H9 (cell line): ENCODE measurements at regions not wholly inside any gene's neighbourhood (a gene's known extent, or its start where the extent isn't known, plus 50 kb on each side); places are given as distances from the start of the nearest gene placed in this dataset.

Experiments used
- DNase-seq: peaks from one replicate; pipeline ENCODE4 v3.0.0-alpha.2; 2017
- H2AFZ ChIP-seq: one replicate; pipeline ENCODE4 v1.6.1; 2013; ENCODE audit warnings: mild to moderate bottlenecking, low read length, control low read depth, moderate library complexity
- H2AK5ac ChIP-seq: 2 replicates; pipeline ENCODE4 v1.6.1; 2013; ENCODE audit warnings: low read length, control low read depth, mixed read lengths; ENCODE audit not compliant: insufficient read length
- H2BK120ac ChIP-seq: one replicate; pipeline ENCODE4 v1.6.1; 2013; ENCODE audit warnings: low read depth, mild to moderate bottlenecking, low read length, control low read depth, inconsistent platforms; ENCODE audit not compliant: poor library complexity, severe bottlenecking
- H2BK12ac ChIP-seq: 2 replicates; pipeline ENCODE4 v1.6.1; 2013; ENCODE audit warnings: low read length, control low read depth, mixed read lengths, low read depth; ENCODE audit not compliant: insufficient read length
- H2BK15ac ChIP-seq: 2 replicates; pipeline ENCODE4 v1.6.1; 2013; ENCODE audit warnings: low read depth, low read length, control low read depth
- H2BK20ac ChIP-seq: one replicate; pipeline ENCODE4 v1.6.1; 2013; ENCODE audit warnings: low read depth, mild to moderate bottlenecking, low read length, control low read depth, inconsistent platforms; ENCODE audit not compliant: poor library complexity, severe bottlenecking
- H2BK5ac ChIP-seq: 2 replicates; pipeline ENCODE4 v1.6.1; 2013; ENCODE audit warnings: low read length, control low read depth, mixed read lengths; ENCODE audit not compliant: insufficient read length
- H3K14ac ChIP-seq: 2 replicates; pipeline ENCODE4 v1.6.1; 2013; ENCODE audit warnings: low read length, control low read depth; ENCODE audit not compliant: insufficient read depth
- H3K18ac ChIP-seq: 2 replicates; pipeline ENCODE4 v1.6.1; 2013; ENCODE audit warnings: low read depth, mild to moderate bottlenecking, mixed read lengths, low read length, control low read depth; ENCODE audit not compliant: insufficient read length
- H3K23ac ChIP-seq: 2 replicates; pipeline ENCODE4 v1.6.1; 2013; ENCODE audit warnings: low read length, control low read depth, mixed read lengths, low read depth; ENCODE audit not compliant: insufficient read length
- H3K23me2 ChIP-seq: 2 replicates; pipeline ENCODE4 v1.6.1; 2013; ENCODE audit warnings: low read depth, mild to moderate bottlenecking, mixed read lengths, low read length, control low read depth; ENCODE audit not compliant: insufficient read length, poor library complexity, severe bottlenecking
- H3K27ac ChIP-seq: 2 replicates; pipeline ENCODE4 v1.5.1; 2013; ENCODE audit warnings: low read length, control low read depth, mixed read lengths, low read depth; ENCODE audit not compliant: insufficient read length
- H3K27me3 ChIP-seq: 2 replicates; pipeline ENCODE4 v1.6.1; 2013; ENCODE audit warnings: low read length, control low read depth, inconsistent platforms; ENCODE audit not compliant: insufficient read depth
- H3K4ac ChIP-seq: 2 replicates; pipeline ENCODE4 v1.6.1; 2013; ENCODE audit warnings: low read depth, mild to moderate bottlenecking, control low read depth, inconsistent platforms, low read length, moderate library complexity
- H3K4me1 ChIP-seq: 2 replicates; pipeline ENCODE4 v1.6.1; 2013; ENCODE audit warnings: low read length, control low read depth, inconsistent platforms; ENCODE audit not compliant: insufficient read depth
- H3K4me2 ChIP-seq: 2 replicates; pipeline ENCODE4 v1.6.1; 2013; ENCODE audit warnings: low read length, control low read depth, mixed read lengths; ENCODE audit not compliant: insufficient read length, insufficient read depth
- H3K56ac ChIP-seq: 2 replicates; pipeline ENCODE4 v1.6.1; 2013; ENCODE audit warnings: low read depth, mild to moderate bottlenecking, mixed read lengths, low read length, control low read depth; ENCODE audit not compliant: insufficient read length
- H3K79me1 ChIP-seq: 2 replicates; pipeline ENCODE4 v1.6.1; 2013; ENCODE audit warnings: low read depth, mild to moderate bottlenecking, moderate library complexity, low read length, control low read depth, inconsistent platforms; ENCODE audit not compliant: insufficient read depth, poor library complexity, severe bottlenecking
- H3K79me2 ChIP-seq: 2 replicates; pipeline ENCODE4 v1.6.1; 2013; ENCODE audit warnings: low read length, control low read depth, inconsistent platforms; ENCODE audit not compliant: insufficient read depth
- H3K9ac ChIP-seq: 2 replicates; pipeline ENCODE4 v1.6.1; 2013; ENCODE audit warnings: low read length, control low read depth, mixed read lengths; ENCODE audit not compliant: insufficient read length; ENCODE audit errors: extremely low read depth
- H3K9me3 ChIP-seq: one replicate; pipeline ENCODE4 v1.6.1; 2013; ENCODE audit warnings: low read depth, low read length, inconsistent platforms; ENCODE audit not compliant: control insufficient read depth
- H3T11ph ChIP-seq: one replicate; pipeline ENCODE4 v1.6.1; 2013; ENCODE audit warnings: mild to moderate bottlenecking, low read length, control low read depth, inconsistent platforms
- H4K20me1 ChIP-seq: one replicate; pipeline ENCODE4 v1.6.1; 2013; ENCODE audit not compliant: control insufficient read depth, insufficient read length, insufficient read depth
- H4K5ac ChIP-seq: 2 replicates; pipeline ENCODE4 v1.6.1; 2013; ENCODE audit warnings: low read depth, mild to moderate bottlenecking, mixed read lengths, low read length, control low read depth; ENCODE audit not compliant: insufficient read length
- H4K8ac ChIP-seq: replicated peaks from 2 replicates; pipeline ENCODE4 v1.6.1; 2013; ENCODE audit warnings: low read length, control low read depth, mixed read lengths, low read depth; ENCODE audit not compliant: insufficient read length
- H4K91ac ChIP-seq: 2 replicates; pipeline ENCODE4 v1.6.1; 2013; ENCODE audit warnings: low read depth, mild to moderate bottlenecking, moderate library complexity, mixed read lengths, low read length, control low read depth; ENCODE audit not compliant: insufficient read length
- H3K27ac Mint-ChIP-seq, 3 experiments: 2 replicates in 2 of 3; 3 replicates in 1 of 3; pipeline ENCODE4 v1.8.0; 2020 to 2021; ENCODE audit warnings: mixed read lengths in 3 of 3, mild to moderate bottlenecking in 1 of 3, moderate library complexity in 1 of 3
- H3K27me3 Mint-ChIP-seq: 2 replicates; pipeline ENCODE4 v1.8.0; 2021; ENCODE audit warnings: low read depth, mild to moderate bottlenecking, moderate library complexity, mixed read lengths
- H3K36me3 Mint-ChIP-seq, 3 experiments: 2 replicates in 2 of 3; 3 replicates in 1 of 3; pipeline ENCODE4 v1.8.0; 2020 to 2021; ENCODE audit warnings: low read depth in 3 of 3, mixed read lengths in 3 of 3; ENCODE audit not compliant: insufficient read depth in 1 of 3
- H3K4me1 Mint-ChIP-seq, 2 experiments: 2 replicates each; pipeline ENCODE4 v1.8.0; 2020; ENCODE audit warnings: mixed read lengths in 2 of 2
- H3K4me3 Mint-ChIP-seq, 2 experiments: 2 replicates in 1 of 2; 3 replicates in 1 of 2; pipeline ENCODE4 v1.8.0; 2020 to 2021; ENCODE audit warnings: mild to moderate bottlenecking in 2 of 2, mixed read lengths in 2 of 2, moderate library complexity in 1 of 2
- H3K9me3 Mint-ChIP-seq, 2 experiments: 2 replicates in 1 of 2; 3 replicates in 1 of 2; pipeline ENCODE4 v1.8.0; 2020; ENCODE audit warnings: mild to moderate bottlenecking in 2 of 2, mixed read lengths in 2 of 2, moderate library complexity in 1 of 2
- WGBS: extraction: QIAGEN DNeasy Blood & Tissue Kit; methylation state at CpG from one replicate; pipeline ENCODE4 v1.1.7; 2013; ENCODE audit warnings: missing lambda C conversion rate, low lambda C conversion rate, mixed read lengths; ENCODE audit not compliant: insufficient read length; ENCODE audit errors: extremely low coverage; 5-methylcytosine and 5-hydroxymethylcytosine counted together
- TF ChIP-seq, protein P1 (sequence below): fragments of 200-600 bp; sonication (generic); conservative IDR thresholded peaks from 3 replicates; pipeline ENCODE4 v1.8.0; 2021; ENCODE audit warnings: antibody characterized with exemption, mild to moderate bottlenecking

DNA sequence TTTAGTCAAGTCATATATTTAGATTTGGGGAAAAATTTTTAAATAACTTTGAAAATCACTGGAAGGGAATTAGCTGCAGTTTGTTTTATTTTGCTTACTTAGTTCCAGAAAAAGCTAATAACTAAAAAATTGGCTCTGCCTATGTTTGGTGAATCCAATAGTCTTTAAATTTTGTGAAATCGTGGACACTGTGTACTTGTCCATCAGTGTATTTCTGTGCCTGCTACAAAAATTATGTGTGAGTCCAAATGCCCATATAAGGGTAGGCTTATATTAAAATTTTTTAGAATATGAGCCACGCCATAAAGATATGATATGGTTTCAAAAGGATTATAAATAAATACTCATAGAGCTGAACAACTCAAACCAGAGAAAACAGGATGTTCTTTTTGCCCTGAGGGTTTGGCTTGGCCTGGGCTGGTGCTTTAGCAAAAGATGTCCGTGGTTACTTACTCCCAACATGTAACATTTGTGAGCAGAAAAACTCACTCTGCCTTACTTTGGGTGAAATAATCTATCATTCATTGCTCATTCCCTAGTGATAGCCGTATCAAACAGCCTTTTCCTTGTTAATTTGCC is 133.2 kb upstream of the PRLR start:
- 0 out of 4 replicates have a peak, but pooled peaks cover 3% of the 10 kb centered on the region in 2 experiments for H3K4me1 Mint-ChIP-seq

More for the DNA sequence above, 133.2 kb upstream of the PRLR start:
- Histone ChIP-seq H2BK20ac (no peak overlapping the region), H3K79me2 (no peaks in the 10 kb centered on the region), H4K91ac (no peak overlapping the region), H3K9ac (no peak overlapping the region), H3K18ac (no peak overlapping the region), H3K9me3 (no peaks in the 10 kb centered on the region), H3K23ac (no peak overlapping the region), H2BK15ac (no peak overlapping the region), H3K27me3 (no peaks in the 10 kb centered on the region), H2BK120ac (no peak overlapping the region), H3K4me2 (no peak overlapping the region), H2AK5ac (no peak overlapping the region), H3K23me2 (no peaks in the 10 kb centered on the region), H3K27ac (no peak overlapping the region), H3T11ph (no peak overlapping the region), H3K4ac (no peak overlapping the region), H2BK12ac (no peak overlapping the region), H3K56ac (no peak overlapping the region), H4K8ac (no peak overlapping the region), H4K20me1 (no peaks in the 10 kb centered on the region), H3K79me1 (no peaks in the 10 kb centered on the region), H2AFZ (no peak overlapping the region), H4K5ac (no peak overlapping the region), H3K4me1 (no peaks in the 10 kb centered on the region), H2BK5ac (no peak overlapping the region), H3K14ac (no peak overlapping the region)
- H3K4me3 Mint-ChIP-seq: no peak overlapping the region
- no CpG with 5 or more reads among the region's 4 CpGs for WGBS
- no peak overlapping the region for H3K27ac Mint-ChIP-seq
- no peaks in the 10 kb centered on the region for H3K36me3 Mint-ChIP-seq
- H3K9me3 Mint-ChIP-seq: no peaks in the 10 kb centered on the region
- H3K27me3 Mint-ChIP-seq: no peaks in the 10 kb centered on the region
- DNase-seq: no peak
- TF ChIP-seq, protein P1, sequence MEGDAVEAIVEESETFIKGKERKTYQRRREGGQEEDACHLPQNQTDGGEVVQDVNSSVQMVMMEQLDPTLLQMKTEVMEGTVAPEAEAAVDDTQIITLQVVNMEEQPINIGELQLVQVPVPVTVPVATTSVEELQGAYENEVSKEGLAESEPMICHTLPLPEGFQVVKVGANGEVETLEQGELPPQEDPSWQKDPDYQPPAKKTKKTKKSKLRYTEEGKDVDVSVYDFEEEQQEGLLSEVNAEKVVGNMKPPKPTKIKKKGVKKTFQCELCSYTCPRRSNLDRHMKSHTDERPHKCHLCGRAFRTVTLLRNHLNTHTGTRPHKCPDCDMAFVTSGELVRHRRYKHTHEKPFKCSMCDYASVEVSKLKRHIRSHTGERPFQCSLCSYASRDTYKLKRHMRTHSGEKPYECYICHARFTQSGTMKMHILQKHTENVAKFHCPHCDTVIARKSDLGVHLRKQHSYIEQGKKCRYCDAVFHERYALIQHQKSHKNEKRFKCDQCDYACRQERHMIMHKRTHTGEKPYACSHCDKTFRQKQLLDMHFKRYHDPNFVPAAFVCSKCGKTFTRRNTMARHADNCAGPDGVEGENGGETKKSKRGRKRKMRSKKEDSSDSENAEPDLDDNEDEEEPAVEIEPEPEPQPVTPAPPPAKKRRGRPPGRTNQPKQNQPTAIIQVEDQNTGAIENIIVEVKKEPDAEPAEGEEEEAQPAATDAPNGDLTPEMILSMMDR: no peak
